ENCODE measurements at regions not wholly inside any gene's neighbourhood (a gene's known extent, or its start where the extent isn't known, plus 50 kb on each side); places are given as distances from the start of the nearest gene placed in this dataset.

DNA sequence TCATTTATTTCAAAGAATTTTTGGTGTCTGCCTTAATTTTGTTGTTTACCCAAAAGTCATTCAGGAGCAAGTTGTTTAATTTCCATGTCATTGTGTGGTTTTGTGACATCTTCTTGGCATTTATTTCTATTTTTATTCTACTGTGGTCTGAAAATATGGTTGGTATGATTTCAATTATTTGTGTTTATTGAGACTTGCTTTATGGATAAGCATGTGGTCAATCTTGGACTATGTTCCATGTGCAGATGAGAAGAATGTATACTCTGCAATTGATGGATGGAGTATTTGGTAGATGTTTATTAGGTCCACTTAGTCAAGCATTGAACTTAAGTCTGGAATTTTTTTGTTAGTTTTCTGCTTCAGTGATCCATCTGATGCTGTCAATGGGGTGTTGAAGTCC, 383.0 kb downstream of the PMP22 start:
- no peak for DNase-seq

DNA sequence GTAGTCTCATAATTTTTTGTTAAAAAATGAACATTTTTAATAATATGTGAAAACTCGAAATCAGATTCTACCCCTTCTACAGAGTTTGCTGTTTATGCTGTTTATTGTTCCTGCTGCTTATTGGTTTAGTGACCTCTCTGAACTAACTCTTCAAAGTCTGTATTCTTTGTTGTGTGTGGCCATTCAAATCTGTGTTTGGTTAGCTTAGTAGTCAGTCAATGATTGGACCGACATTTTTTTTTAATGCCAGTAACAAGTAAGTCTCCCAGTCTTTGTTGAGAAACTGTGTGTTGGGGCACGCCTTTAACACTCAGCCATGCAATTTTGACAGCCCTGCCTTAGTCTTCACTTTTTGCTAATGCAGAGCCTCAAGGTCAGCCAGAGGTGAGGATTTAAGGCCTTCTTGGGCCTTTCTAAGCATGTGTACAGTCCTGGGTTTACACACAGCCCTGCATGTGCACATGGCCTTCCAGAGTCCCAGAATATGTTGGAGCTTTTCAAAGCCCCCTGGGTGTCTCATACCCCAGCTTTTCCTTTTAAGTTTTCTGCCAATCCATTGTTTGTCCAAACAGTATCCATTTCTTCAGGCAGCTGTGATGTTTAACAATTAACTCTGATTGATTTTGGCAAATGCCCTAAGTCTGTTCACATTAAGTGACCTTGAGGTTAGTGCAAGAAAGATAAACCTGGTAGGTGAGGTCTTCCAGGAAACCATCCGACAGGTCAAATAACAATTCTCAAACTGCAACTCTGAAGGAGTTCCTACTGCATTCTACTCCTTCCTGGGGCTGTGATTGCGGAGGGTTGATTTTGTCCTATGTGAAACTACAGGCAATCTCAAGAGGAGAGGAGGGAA, 389.3 kb downstream of the PMP22 start:
- DNase-seq: no peak

DNA sequence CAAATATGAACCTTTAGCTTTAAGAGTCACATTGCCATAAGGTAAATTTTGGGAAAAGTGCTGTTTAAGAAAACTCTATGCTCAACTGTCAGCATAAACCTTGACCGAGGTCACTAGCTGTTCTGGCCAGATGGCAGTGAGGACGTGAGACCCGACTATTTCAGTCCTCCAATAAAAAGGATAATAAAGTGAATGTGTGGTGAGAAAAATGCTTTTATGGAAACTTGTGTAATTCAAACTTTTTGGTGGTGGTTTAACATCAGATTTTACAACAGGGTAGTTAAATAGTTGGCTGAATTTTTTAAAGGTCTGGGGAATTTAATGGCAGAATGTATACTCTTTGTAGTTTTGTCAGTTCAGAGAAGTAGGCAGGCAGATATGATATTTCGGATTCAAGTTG, 391.1 kb downstream of the PMP22 start:
- no peak for DNase-seq

- DNase-seq: no peak
These were observed 391.6 kb downstream of the PMP22 start for GRCh38 chr17:14873540-14873939.

DNA sequence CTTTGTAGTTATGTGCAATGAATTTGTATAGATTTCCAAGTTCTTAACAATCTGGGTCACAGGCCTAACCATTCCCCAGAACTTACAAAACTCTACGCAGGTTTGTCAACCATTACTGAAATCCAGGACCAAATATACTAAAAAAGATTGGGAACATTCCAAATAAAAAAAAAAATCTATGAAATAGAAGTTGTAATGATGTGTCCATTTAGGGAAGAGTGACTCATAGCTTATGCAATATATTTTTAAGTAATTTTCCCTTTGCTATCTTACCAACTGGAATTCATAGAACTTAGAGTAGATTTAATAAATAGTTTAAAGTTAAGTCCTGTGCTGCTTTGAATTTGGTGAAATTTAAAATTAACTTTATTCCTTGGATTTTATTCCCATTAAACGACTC, 393.2 kb downstream of the PMP22 start:
- no peak for DNase-seq

DNA sequence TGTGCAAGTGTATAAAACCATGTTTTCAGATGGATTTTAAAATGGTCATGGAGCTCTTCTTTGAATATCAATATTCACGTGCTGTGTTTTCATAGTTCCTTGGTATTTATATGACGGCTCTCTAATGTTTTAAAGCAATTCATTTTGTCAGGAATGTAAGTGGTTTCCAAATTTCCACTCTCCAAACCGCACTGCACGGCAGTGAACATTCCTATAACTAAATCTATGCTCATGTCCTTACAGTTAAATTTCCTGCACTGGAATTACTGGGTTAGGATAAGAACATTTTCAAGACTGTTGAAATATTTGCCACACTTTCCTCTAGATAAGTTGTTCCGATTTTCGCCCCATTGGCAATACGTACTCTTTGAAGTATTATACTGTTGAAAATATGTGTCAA, 398.9 kb downstream of the PMP22 start:
- DNase-seq: no peak

DNA sequence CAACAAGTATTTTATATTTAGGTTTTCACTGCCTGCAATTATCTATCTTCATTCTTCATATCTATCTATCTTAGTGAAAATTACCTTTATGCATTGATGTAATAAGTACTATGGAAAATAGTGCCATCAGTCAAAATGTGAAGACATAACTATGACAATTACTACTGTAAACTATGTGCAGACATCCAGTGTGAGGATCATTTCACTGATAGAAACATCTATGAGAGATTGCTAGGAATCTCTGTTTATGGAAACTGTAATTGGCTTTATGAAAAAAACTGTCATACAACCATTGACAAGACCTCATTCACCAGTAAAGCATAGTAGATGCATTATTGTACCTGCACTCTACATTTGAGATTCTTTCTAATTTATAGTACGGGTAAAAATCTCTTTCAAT, 401.0 kb downstream of the PMP22 start:
- DNase-seq: no peak

DNA sequence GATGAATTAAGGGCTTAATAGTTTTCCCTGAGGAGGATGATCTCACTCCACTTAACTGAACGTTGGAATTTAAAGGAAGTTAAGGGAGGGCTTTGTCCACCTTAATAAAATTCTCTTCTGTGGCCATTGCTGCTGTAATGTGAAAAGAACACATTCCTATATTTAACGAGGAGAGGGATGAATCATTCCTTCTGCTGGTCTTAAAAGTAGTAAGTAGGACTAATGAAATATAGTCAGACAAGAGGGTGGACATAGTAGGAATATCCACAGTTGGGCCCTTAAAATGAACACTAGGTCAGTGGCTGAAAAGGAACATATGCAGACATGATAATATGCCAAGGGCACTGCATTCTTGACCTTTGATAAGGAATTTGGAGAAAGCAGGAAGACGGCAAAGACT, 405.6 kb downstream of the PMP22 start:
- no peak for DNase-seq

GRCh38 chr17:14856176-14856575, 408.9 kb downstream of the PMP22 start:
- no peak for DNase-seq

DNA sequence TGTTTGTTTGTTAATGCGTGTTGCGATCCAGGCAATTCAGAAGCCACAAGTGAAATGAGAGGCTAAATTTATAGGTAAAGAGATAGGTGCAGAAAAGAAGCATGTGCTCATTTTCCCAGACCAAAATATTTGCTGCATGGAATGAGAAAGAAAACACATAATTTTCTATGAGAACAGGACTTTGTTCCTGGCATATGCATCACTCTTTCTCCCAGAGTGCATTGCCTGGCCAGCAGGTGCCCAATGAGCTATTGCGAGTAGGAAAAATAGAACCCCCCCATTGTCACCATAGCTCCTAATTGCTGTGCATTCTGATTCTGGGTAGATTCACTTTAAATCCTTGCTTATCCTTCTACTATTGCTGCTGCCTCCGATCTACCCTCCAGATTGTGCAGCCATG, 410.4 kb downstream of the PMP22 start:
- no peak for DNase-seq

DNA sequence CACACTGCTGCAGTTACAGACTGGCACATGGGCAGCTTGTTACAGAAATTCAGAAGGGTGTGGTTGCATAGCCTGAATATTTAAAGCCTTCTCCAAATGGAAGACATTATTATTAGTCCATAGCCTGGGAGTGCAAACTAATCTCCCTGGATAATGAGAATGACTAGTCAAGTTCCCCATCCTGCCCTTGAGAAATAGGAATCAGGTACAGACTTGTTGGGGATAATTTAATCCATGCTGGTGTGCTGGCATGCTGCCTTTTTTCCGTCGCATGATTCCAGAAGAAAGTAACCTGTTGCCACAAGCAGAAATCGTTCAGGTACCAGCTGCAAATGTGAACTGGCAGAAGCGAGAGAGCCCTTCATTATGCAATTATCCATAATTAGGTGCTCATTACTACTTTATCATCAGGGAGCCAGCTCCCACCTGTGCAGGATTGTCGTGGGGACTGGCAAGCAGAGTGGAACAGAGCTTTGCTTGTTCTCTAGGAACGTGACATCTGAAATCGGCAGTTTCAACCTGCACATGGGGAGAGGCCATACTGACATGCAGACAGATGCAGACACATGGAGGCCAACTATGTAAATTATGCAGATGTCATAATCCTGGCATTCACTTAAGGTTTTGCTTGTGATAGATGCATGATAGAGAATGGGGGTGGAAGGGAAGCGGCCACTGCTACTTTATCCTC, 419.4 kb downstream of the PMP22 start:
- DNase-seq: no peak

- no peak for DNase-seq
These were observed 421.9 kb downstream of the PMP22 start for GRCh38 chr17:14843086-14843795.

DNA sequence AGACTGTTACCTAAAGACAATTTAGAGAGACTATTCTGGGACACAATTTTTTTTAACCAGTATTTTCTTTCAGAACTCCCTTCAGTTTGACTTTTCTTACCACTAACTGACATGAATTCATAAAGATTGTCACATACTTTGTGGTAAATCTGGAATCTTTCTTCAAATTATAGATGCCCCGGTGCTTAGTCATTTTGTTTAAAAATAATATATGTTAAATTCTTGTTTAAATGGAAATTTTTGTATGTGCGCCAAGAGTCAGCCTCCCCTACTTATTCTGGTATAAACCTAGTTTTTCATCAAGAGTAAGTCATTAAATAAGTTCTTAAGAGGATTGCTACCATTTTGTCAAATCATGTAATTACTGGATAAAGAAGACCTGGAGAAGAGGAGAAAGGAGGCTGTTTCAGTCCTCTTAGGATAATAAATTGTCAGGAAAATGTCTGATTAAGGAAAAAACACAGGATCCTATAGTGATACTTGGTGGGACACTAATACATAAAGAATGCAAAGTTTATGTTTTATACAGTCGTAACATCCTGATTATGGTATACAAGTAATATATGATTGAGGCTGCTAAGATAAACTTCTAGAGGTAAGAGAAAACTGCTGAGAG, 424.4 kb downstream of the PMP22 start:
- no peak for DNase-seq

- DNase-seq: no peak
These were observed 426.6 kb downstream of the PMP22 start for GRCh38 chr17:14838567-14838966.

DNA sequence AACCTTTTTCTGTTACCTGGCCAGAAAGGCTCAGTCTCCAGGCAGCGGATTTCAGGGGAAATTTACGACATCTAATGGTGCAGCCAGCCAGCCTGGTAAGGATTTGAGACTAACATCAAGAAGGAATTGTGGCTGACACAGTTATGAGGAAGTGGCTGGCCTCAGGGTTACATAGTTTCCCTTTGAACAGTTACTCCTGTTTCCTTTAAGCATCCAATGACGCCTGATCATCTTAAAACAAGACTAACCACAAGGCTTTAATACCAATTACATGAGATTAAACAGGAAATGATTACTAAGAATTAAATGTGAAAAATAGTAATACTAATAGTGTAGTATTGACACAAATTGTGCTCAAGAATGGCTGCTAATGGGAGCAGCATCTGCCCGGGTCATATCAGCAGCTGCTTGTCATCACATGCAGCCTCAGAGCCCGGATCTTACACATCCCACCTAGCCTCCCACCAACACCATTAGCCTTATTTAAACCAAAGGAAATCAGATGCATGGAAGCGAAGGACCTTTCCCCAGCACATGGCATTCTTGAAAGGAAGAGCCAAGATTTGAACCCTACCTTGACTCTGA, 431.8 kb downstream of the PMP22 start:
- DNase-seq: no peak

DNA sequence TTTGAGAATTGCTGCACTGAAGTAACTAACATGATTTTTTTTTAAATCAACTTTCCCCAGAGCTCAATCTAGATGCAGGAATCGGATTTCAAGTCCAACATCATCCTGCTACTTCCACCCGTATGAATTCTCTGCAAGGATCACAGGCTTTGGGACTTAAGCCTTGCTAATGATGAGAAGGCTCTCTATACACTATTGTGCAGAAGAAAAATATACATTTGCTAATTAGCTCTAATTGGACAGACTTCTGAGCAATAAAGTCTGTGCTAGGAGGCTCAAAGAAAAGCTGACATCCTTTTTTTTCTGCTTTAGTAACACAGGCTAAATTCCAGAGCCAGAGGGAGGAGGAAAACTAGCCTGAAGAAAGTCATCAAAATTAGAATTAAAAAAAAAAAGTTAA, 433.6 kb downstream of the PMP22 start:
- DNase-seq: no peak

- no peak for DNase-seq
These were observed 437.7 kb downstream of the PMP22 start for GRCh38 chr17:14827396-14827919.

DNA sequence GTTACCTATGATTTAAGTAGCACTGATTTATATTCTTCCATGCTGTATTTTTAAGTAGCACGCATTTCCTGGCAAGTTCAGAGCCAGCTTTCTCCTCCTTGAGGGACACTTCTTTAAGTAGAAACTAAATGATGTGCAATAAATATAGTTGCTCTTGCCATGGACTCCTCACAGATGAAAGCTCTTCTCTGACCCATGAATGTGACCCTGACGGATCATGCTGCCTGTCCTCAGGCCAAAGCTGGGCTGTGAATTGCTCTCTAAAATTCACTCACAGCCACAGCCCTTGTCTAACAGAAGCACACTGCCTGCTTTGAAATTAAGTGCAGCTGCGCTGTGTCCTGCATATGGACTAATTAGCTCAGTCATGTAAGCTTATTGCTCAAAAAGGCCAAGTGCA, 438.8 kb downstream of the PMP22 start:
- DNase-seq: no peak

DNA sequence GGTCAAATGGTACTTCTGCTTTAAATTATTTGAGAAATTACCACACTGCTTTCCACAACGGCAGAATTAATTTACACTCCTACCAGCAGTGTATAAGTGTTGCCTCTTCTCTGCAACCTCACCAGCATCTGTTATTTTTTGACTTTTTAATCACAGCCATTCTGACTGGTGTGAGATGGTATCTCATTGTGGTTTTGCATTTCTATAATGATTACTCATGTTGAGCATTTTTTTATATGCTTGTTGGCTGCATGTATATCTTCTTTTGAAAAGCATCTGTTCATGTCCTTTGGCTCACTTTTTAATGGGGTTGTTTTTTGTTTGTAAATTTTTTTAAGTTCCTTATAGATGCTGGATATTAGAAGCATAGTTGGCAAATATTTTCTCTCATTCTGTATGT, 446.7 kb downstream of the PMP22 start:
- no peak for DNase-seq

- no peak for DNase-seq
These were observed 450.0 kb downstream of the PMP22 start for GRCh38 chr17:14815079-14815478.

DNA sequence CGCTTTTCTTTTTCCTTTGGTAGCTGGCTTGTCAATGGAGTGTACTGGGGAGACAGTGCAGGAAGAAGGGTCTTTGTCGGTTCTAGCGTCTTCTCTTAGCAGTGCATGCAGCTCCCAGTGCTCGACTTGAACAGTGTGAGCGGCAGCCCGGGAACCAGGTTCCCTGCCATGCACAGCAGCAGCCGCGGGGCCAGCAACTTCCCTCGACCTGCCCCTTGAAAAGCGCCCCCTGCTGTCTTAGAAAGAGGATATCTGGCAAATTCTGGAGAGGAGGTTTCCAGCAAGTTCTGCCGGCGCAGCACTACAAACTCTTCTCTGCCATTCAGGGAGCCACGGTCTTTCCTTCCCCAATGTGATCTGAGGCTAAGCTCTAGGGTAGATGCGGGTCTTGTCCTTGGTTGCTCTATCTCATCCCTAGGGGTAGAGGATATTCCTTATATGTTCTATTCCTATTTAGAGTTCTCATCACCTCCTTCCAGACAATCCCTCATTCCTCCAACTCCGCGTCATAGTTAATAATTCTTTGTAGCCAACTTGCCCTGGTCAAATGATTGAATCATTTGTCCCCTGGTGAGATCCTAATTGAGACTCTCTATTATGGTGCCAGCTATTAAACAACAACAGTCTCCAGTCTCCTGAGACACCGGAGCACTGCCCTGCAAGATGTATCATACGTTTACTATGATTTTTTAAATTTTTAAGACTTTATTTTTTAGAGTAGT, 451.3 kb downstream of the PMP22 start:
- no peak for DNase-seq

- DNase-seq: no peak
These were observed 456.7 kb downstream of the PMP22 start for GRCh38 chr17:14808425-14808824.

All from hindlimb muscle (tissue), 1 donor.